NCI-H1436 treated with DMSO at 0.1 percent for 48 hours (cell line): ENCODE measurements at regions not wholly inside any gene's neighbourhood (a gene's known extent, or its start where the extent isn't known, plus 50 kb on each side); places are given as distances from the start of the nearest gene placed in this dataset.

Experiments
- DNase-seq: peaks from one replicate; lab custom pipeline; 2025; lab: John Stamatoyannopoulos, UW

DNA sequence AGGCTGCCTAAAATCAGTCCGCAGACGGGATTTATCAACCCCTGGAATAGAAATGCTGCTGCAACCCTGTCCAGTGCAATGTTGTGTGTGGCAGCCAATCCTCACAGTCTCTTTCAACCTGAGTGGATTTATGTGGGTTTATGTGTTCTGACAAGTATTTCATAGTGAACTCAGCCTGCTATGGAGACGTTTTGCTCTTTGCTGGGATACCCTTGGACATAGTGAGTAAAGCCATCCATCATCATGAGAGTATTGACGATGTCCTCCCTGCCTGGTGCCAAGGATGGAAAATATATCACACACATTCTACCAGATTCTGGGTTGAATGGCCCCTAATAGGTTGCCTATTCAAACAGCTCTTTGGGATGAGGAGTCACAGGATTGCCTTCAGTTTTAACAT, 219.1 kb downstream of the SOCS6 start:
- DNase-seq, result no peak

DNA sequence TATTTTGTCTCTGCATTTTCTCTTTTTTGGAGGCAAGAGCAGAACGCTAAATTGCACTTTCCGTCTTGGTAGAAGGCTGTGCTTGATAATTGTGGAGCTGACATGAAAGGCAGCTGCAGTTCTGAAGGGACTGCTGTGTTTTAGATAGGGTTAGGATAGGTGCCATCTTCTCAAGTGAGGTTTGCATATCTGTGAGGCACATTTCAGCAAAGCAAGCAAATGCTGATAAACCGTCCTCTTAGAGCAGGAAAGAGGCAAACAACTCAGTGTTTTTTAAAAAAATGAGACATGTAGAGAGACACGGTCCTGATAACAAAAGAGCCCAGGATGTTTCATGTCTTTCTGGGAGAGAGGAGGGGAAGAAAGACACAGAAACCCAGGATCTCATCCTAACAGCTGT, 217.7 kb downstream of the SOCS6 start:
- DNase-seq, result no peak

DNA sequence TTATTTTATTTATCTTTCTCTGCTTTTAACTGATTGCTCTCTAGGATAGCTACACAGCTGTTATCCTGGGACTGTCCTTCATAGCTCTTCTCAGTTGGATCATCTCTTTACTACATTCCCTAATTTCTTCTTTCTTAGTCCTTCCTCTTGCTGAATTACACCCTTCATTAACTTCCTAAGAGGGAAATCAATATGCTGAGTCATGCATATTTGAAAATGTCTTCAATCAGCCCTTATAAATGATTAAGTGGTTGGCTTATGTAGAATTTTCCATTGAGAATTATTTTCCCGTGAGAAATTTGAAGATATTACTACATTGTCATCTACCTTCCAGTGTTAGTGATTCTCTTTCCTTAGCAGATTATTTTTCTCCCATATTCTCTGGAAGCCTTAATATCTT, 214.2 kb downstream of the SOCS6 start:
- no peak for DNase-seq

DNA sequence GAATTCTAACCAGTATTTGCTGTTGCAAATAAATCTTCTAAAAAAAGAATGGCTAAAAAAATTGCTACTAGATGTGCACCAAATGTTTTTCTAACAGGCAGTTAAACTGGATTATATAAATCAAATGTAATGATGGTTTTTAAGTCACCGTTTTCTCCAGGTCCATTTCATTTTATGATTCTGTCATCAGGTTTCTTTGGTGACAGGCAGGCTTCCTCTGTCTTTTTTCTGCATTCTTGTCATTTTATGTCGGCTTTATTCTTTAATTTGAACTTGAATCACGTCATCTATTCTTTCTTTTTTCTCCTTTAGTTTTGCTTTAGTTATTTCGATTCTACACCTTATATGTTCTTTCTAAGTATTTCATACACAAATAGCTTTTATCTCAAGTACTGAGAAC, 212.5 kb downstream of the SOCS6 start:
- DNase-seq, result no peak

DNA sequence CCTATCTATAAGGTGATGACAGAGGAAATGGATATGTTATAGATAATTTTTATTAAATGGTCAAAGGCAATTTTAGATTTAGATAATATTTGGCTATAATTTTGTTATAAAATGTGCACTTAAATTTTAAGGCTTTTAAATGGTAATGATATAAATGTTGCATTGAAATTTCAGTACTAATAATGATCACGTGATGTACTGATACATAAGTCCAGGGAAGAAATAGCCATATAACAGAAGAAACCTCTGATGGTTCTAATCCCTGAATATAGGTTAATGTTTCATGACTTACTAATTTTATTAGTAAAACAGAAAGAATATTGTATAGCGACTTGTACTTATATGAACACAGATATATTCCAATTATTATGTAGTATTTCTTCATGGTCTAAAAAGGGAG, 211.9 kb downstream of the SOCS6 start:
- DNase-seq, result no peak

DNA sequence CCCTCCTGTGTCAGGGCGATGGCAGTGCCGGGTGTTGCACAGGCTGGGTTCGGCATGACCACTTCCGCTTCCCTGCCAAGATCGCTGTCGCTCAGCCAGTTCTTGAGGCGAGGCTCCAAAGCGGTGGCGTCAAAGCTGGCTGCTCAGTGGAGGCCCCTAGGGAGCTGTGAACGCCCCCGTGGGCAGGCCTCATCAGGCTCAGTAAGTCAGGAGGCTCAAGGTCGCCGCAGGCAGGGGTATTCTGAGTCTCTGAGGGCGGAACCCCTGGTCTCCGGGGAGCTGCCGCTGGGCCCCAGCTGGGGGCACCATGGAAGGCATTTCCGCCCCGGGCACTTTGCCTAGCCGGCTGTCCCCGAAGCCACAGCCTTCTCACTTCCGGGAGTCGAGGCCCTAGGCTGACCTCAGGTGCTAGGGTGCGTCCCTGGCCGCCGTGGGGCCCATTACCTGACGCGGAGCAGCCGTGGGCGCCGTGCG, 210.4 kb downstream of the SOCS6 start:
- no peak for DNase-seq

DNA sequence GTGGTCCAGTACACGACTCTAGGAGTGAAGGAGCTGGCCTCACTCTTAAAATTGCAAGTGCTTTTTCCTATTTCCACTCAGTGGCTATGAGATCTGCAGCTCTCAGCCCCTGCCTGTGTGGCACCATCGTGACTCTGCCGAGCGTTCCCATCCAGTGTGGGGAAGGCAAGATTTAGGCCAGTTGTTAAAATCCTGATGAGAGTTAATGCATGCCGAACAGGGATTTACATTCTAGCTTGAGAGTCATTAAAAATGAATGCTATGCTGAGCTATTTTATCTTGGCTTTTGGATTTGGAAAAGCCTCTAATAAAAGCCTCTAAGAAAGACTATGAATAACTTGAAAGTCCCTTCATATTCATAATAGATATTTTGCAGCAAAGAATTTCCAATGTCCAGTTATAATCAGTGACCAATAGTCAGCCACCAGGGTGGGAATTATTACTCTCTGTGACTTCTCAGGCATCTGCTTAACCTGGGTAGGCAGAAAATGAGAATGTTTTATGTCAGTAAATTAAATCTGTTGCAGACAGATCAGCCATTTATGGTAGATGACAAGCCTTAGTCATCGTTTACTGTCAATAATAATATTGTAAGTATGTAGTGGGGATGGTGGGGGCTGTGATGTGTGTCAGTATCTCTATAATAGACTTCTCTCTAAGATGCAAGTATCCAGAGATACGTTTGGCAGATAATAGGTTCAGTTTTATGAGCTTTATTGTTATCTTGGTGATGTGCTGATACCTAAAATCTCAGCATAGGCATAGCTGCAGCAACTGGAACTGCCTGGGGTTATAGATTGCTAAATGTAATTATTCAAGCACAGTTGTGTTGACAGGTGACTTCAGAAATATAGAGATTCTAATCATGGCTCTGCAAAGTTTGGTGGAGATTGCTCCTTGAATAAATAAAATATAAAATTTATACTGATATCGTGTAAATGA, 207.8 kb downstream of the SOCS6 start:
- no peak for DNase-seq

DNA sequence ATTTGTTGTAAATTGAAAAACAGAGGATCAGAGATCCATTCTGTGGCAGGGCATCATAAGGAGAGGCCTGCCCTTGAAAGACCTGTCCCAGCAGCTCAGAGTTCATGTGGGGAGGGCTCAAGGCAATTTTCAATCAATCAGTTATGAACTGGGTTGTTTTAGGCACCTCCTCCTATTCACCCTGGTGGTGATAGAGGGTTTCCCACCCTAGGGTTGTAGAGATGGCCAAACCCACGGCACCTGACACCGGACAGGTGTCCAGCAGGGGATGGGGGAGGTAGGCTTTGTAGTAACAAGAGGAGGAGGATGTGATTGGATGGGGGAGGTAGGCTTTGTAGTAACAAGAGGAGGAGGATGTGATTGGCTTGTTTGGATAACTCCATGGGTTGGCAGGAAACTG, 205.7 kb downstream of the SOCS6 start:
- DNase-seq, result no peak

DNA sequence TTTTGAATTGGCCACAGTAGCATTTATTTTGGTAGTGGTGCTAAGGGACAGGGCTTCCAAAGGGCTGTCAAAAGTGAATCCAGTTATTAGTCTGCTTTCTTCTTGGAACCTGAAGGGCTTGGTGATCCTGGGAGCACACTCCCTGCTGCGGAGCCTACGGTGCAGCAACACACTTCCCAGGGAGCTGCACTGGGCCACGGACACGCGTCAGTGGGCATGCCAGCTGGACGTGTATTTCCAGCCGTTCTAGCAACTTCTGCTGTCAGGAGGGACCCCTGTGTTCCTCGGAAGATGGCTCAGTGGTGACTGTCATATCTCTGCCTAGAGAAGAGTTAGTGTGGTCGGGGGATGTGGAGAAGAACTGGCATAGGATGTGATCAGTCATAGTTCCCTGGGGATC, 204.6 kb downstream of the SOCS6 start:
- DNase-seq, result no peak

DNA sequence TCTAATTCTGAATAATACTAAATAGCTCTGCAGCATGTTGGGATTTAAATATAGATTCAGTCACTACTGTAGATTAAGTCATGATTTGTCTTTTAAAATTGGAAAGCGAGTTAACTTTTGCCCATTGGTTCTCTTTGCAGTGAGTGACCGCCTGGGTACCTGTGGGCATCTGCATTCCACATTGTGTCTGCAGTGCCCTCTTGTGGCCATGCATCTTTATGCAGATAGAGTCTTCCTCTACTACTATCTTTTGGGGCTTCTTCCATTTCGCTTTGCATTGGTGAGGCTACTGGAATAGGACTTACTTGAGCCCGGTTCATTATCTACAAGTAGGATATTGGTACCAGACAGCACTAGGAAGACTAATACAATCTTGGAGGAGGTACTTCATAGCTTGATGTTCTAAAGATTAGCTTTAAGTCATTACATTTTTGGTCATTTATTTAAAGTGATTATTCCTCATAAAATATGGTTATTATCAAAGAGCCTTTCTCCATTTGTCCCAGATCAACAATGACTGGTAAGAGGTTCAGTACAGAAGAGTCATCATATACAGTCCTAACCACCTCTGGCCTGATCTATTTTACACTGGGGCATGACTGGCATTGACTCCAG, 203.0 kb downstream of the SOCS6 start:
- no peak for DNase-seq

DNA sequence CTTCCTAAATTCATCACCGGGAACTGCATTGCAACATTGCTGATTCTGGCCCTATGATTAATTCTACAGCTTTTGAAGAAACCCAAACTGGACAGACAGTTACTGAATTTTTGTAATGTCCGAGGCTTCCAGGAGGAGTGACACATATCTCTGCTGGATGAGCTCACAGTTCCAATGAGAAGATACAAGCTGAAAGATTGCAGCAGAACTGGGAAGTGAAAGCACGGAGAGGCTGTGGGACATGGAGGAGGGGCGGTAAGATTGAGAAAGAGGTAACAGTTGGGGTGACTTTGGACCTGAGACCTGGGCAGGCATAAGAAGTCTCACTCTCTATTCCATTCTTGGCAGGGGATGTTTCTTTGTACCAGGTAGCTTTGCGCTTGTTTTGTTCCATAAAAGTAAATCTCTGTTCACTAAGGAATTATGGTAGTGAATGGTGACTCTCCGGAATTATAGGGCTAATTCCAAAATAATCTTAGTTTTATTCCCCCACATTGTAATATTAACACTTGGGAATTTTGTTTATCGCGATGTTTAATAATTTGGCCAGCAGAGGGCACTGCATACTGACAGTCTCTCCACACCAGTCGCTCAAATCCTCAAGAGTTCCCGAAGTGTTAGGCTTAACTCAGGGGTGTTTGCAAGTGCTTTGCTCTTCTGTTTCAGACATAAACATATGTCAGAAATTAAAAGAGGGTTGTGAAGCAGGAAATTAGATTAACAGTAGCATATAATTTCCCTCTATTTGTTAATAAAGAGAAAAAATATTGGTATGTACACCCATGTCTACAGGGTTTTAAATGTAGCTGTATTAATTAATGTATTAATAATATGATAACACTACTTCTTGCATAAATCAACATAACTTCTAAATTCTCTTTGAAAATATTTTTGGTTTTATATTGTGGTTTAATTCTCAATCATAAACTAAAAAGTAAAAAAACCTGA, 201.4 kb downstream of the SOCS6 start:
- peak; percentile 8 for DNase-seq

DNA sequence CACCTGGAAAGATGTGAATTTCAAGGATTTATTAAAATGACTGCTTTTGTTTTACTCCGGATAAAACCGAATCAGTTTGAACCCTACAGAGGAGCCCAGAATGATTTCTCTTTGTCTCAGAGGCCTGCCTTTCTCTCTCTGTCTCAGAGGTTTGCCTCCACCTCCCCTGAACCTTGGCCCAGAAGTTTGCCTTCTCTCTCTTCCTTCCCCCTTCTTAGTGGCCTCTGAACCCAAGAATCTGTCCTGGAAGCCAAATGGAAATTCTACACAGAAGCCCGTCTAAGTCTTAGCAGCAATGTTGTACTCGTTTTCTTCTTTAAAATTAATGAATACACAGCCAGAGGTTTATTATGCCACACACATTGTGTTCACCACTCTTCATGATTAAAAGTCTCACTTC, 200.7 kb downstream of the SOCS6 start:
- no peak for DNase-seq

DNA sequence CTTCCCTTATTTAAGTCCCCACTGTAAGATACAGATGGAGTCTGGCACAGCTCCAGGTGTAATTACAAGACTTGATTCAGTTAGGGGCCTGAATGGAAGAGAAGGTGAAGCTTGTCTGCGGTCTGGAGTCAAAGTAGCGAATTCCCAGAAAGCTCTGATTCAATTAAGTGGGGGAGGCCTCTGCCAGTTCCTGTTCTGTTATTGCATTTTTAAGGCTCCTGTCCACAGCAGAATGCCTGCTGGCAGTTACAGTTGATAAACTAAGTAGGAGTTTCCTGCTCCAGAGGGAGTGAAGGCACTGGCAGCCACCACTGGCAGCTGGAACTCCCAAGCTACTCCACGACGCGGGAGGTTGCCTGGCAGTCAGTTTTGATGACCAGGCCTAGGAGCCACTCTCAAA, 181.1 kb downstream of the SOCS6 start:
- DNase-seq, result no peak

DNA sequence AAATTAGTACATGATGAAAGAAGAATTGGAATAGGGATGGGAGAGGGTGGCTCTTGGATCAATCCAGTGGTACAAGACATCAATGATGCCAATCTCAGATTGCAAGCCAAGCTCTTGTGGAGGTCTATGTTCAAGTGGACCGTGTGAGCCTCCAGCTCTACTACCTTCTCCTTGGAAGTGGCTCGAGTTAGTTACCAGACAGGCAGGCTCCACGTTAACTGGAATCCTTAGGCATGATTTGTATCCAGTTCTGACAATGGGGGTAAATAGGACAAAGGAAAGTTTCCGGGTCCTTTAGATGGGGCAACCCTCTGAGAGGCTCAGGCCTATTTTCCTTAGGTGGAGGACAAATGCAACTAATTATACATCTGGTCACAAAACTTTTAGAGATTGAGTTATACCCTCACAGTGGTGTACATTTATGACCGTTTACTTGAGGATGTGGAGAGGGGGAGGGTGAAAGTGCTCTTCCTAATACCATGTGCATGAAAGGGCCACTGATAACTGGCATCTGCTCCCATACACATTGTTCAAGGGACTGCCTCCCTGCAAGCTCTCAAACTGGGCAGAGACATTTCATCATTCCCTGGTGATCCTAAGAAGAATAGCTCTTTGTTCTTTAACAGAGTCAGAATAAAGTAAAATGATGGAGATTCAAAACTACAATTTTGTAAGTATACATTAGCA, 180.2 kb downstream of the SOCS6 start:
- DNase-seq, result no peak

DNA sequence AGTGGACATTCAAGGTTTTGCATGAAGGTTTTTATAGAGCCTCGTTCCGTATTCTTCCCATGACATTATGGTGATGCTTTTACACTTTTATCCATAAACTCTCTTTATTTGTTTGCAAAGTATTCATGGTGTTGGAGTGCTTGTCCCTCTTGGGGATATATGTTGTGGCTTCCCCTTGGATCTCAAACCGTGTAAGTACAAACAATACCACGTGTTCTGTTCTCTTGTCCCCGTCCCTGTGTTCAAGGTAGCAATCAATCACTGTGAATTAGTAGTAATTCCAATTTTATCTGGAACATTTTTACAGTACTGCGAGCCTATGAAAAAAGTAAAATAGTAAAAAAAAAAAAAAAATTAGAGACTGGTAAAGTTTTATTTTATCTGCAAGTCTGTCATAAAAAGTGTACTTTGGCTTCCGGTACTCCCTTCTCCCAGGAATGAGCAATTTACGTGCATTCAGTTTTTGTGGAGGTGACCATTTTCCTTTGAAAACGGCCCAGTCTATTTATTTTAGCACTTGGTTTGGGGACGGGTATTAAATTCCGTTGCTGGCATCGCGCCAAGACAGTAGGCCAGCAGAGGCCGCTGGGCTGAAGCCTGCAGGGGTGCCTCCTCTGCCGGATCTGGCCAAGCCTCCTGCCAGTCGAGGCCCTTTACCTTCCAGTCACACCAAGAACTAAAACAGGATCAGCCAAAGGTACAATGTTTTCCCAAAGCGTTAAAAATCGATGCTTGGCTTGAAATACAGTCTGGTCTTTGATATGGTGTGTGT, 175.7 kb downstream of the SOCS6 start:
- DNase-seq, result peak; percentile 6

DNA sequence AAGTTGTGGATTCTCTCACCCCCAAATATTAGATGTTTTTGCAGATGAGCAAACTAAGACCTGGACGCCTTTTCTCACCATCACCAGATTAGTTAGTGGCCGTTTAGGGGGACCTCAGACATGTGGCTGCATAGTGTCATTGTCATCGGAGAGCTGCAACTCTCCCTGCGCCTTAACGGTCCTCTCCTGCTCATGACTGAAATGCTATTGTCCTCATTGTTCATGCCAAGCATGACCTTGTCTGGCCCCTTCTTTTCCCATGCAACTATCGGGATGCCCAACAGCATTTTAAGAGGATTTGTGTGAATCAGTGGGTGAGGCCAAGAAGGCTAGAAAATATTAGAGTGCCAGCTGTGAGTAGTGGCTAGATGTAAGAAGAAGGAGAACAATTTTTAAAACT, 174.2 kb downstream of the SOCS6 start:
- DNase-seq, result no peak

DNA sequence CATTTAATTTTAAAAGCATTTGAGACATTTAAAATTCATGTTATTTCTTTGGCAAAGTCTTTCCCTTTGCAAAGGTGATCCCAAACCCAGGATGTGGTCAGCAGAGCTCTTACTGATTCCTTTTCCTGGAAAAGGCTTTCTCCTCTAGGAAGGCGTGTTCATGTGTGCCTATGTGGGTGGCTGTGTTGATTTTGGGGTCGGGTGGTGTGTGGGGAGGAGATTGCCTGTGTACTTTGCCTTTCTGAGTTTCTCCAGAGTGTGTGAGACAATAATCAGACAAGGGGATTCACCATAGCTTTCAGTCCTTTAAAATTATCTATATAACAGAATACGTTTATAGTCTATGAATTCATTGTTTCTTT, 173.2 kb downstream of the SOCS6 start:
- no peak for DNase-seq

DNA sequence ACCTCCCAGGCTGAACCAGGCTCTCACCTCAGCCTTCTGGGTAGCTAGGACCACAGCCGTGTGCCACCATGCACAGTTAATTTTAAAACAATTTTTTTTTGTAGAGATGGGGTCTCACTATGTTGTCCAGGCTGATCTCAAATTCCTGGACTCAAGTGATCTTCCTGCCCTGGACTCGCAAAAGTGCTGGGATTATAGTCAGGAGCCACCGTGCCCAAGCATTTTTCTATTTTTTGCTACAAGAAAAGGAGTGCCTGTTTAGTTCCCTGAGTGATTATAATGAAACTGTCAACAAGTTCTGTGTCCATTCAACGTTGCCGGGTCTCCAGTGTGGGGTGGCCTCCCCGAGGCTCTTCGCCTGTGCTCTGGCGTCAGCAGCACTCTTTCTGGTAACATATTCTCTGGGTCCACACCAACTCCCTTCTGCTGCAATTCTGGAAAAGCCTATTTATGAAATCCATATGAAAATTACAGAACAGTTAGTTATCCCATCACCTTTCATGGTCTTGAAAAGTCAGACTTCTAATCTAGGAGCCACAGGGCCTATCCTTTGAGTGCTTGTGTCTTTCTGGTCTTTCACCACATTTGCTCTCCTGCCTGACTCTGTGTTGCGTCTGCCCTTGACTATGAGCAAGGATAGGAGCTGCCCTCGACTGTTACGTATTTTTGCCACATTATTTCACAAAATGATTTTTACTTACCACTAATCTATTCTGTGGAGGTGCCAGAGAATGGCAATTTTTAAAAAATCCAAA, 172.7 kb downstream of the SOCS6 start:
- no peak for DNase-seq

DNA sequence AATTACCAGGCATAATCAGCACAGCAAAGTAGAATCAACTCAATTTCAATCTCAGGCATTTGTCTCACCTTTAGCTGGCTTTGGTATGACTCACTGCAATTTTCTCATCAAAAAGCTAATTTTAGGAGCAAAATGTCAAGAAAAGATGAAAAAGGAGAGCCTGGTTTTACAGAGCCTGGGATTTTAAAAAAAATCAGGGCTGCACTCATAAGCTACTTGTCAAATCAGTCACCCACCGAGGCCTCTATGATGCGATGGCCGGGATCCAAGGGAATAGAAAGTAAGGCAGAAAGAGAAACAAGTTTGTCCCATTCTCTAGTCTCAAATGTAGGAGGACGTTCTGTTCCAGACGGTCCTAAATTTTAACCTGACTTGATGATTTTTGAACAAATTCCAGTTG, 170.9 kb downstream of the SOCS6 start:
- DNase-seq, result no peak

DNA sequence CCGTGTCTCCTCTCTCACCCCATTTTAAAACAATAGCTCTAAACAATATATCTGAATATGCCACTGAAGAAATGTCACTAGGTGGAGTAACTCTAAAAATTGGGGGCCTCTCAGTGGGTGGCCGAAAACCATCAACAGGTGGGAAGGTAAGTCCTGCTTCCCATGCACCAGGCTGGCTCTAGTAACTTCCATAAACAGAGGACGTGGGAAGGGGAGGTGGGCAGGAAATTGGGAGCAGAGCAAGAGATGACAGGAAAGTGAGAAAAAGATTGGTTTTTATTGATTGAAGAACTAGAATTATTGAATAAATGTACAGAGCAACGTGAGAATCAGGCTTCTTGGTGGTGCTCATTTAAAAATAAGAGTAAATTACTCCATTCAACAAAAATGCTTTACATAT, 170.4 kb downstream of the SOCS6 start:
- DNase-seq, result no peak
